ENCODE measurements at regions not wholly inside any gene's neighbourhood (a gene's known extent, or its start where the extent isn't known, plus 50 kb on each side); places are given as distances from the start of the nearest gene placed in this dataset.

DNA sequence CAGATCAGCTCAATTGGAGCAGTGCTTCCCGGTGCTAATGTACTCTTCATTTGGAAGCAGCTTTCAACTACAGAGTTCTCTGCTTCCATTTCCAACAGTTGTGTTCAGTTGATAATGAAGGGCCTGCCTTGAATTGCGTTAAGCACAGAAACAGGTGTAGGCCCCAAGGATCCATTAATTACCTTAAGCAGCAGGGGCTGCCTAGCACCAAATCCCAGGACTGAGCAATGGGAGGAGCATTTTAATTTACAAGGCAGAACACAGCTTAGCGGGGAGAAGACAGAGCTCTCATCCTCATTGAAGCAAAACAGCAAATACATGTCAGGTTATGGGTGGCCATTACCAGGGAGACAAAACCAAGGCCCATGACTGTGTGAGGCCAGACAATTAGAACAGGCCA, 349.6 kb downstream of the TFEC start:
- TF ChIP-seq, protein P1, sequence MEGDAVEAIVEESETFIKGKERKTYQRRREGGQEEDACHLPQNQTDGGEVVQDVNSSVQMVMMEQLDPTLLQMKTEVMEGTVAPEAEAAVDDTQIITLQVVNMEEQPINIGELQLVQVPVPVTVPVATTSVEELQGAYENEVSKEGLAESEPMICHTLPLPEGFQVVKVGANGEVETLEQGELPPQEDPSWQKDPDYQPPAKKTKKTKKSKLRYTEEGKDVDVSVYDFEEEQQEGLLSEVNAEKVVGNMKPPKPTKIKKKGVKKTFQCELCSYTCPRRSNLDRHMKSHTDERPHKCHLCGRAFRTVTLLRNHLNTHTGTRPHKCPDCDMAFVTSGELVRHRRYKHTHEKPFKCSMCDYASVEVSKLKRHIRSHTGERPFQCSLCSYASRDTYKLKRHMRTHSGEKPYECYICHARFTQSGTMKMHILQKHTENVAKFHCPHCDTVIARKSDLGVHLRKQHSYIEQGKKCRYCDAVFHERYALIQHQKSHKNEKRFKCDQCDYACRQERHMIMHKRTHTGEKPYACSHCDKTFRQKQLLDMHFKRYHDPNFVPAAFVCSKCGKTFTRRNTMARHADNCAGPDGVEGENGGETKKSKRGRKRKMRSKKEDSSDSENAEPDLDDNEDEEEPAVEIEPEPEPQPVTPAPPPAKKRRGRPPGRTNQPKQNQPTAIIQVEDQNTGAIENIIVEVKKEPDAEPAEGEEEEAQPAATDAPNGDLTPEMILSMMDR (IDR thresholded peaks at IDR 0.05), result no peak
- no peak for TF ChIP-seq POLR2A (IDR thresholded peaks at IDR 0.05)

Data from heart left ventricle (tissue), 13 donors.